ENCODE measurements at regions not wholly inside any gene's neighbourhood (a gene's known extent, or its start where the extent isn't known, plus 50 kb on each side); places are given as distances from the start of the nearest gene placed in this dataset.

DNA sequence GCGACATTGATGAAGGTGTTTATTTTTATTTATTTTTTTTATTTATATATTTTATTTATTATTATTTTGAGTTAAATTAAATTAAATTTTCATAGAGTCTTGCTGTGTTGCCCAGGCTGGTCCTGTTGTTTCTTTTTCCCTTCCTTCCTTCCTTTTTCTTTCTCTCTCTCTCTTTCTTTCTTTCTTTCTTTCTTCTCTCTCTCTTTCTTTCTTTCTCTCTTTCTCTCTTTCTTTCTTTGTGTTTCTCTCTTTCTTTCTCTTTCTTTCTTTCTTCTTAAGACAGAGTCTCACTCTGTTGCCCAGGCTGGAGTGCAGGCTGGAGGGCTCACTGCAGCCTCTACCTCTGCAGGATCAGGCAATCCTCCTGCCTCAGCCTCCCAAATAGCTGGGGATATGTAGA, 84.7 kb upstream of the AKAP12 start:
- TF ChIP-seq CTCF (IDR thresholded peaks at IDR 0.05) (no peak), EP300 (IDR thresholded peaks at IDR 0.05) (no peak)

Data from tibial nerve (tissue), 4 donors.